HS-5 (cell line): ENCODE measurements at regions not wholly inside any gene's neighbourhood (a gene's known extent, or its start where the extent isn't known, plus 50 kb on each side); places are given as distances from the start of the nearest gene placed in this dataset.

ENCODE experiments used
- DNase-seq: peaks from one replicate; pipeline ENCODE4 v3.0.0-alpha.2; 2012; ENCODE audit warnings: low read depth

DNA sequence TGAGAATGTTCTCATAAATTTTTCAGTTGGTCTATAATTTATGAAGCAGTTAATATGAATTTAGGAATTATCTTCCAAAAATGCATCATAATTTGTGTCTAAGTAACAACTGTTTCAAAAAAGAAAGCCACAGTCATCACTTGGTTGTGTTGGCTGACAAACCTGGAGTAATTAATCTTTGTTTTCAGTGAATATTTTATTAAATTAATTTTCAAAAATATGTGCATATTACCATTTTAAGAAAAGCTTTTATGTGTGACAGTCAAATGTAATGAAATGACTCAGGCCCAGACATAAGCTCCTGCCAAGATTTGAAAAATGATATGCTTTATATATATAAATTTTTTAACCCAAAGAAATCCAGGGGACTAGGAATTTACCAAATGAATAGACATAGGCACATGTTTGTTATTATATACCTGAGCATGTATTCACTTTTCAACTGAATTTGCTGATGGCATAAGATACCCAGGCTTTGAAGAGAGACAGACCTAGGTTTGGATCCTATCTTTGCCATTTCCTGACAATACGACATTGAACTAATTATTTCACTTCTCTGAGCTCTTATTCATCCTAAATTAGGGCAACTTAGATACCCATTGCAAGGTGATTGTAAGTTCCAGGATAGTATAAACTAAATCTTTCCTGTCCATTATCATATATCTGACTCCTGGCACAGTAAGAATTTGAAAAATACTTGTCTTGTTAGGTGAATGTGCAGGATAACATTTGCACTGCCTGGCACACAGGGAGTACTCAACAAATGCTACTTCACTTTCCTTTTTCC is 729.5 kb upstream of the ADGRL2 start:
- DNase-seq: no peak

DNA sequence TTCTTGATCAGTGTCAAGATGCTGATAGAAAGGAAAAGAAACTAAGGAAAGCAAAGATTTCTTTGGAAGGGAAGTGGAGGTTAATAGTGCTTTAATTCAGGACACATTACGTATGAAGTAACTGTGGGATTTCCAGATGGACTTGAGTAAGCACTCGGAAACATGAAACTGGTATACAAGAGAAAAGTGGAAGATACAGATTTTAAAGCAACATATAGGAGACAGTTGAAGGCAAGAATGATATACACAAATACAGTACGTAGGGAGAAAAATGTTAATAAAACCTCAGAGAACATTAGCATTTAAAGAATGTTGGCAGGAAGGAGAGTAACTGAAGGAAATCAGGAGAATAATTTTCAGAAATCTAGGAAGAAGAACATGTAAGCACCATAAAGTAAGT is 730.9 kb upstream of the ADGRL2 start:
- no peak for DNase-seq

DNA sequence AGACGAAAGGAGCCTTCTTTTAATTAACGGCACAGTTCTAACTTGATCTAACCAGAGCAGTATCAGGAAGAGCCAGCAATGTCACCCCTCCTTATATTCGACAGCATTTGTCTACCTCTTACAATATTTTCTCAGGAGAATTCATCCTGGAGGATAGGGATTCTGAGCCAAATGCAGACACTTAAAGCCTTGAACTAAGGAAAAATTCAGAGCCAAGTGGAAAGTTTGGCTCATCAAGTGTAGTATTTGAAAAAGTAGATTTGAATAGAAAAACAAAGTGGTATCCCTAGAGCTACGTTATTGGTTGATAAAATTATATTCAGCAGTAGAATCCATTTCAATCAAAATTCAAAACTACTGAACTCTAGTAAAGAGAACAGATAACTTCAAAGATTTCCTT is 732.0 kb upstream of the ADGRL2 start:
- no peak for DNase-seq

DNA sequence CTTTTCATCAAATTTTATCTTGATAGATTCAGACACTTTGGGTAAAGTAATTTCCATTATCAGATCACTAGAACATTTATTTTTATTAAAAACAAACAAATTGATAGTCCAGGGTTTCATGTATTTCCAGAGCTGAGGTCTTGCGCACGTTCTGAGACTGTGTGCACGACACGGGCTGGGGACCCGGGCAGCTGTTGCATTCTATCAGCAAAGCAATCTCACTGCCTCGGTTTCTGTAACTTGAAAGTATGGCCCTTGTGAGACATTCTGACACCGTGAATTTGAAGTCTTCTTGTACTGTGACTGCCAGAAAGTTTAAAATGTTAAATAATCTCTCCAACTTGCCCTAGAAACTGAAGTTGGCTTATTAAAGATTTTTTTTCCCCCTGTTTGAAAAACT is 746.9 kb upstream of the ADGRL2 start:
- no peak for DNase-seq

DNA sequence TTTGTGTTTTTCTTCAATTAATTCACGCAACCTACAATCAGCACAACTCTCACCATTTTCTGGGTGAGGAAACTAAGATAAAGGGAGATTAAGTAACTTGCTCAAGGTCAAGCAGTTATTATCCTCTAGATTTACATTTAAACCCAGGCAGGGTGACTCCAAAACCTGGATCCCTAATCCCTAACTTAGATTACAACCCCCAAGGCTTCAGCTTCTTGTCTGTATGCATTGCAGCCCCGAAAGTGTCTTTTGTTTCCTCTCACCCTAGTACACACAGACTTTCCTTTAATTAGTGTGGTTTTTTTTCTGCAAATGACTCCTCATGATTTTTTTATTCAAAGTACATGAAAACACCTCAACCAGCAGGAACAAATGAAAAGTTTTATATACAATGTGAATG is 748.6 kb upstream of the ADGRL2 start:
- DNase-seq: no peak

DNA sequence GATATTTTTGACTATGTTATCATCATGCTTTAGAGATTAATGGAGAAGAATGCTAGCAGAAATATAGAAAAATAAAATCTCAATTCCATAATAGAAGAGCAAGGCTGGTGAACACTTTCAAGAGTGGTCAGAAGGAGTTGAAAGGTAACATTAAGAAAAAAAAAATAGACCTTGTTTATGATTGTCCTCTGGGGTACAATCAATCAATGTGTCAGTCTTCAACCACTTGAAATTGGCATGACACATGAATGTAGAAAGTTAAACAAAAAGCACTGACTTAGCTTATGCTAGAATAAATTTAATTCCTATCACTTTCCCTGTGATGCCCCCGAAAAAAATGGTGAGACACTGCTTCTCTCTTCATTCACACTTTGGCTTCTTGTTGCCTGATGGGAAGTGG is 750.3 kb upstream of the ADGRL2 start:
- no peak for DNase-seq

DNA sequence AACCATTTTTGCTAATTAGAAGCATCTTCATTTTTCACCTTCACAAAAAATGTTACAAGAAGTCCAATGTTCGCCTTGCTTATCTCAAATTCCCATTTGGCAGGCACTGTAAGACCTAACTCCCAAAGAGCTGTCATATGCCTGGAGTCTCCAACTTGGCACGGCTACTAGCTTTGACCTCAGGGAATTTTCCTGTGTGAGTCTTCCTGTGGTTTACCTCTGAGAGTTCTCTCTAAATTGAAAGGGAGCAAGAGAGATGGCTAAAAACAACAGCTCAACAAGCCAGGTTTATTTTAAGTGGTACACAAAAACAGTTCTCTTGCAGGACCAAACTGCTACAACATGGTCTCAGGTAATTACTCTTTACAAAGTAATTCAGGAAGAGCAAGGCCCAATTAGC is 756.0 kb upstream of the ADGRL2 start:
- DNase-seq: no peak

DNA sequence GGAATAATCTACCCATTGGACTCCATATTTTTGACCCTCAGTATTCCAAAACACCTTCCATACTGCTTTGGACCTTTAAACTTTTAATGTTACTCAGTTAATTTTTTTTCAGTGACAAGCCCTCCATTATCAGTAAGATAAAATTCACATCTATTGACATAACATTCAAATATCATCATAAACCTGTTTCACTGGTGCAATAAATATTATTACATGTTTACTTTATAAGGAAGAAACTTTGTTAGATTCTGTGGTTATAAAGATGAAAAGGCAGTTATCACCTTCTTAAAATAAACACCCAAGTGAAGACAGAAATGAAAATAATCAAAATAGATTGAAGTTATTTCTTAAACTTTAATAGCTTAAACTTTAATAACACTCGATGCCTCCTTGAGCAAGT is 758.5 kb upstream of the ADGRL2 start:
- no peak for DNase-seq

DNA sequence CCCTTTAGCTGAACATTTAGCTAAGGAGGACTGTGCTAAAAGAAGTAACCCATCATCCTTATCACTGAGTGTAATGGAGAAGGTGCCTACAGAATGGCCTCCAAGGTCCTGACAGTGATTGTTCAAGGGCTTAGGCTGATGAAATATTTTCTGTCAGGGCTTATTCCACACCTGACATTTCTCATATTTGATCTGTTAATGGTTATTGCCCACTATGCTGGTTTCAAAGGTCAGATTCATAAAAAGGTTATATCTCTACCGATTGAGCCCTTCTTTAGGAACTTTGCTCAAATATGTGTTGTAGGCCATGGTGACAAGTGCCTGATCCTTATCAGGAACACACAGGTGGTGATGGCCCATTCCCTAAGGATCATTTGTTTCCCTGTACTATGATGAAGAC is 766.4 kb upstream of the ADGRL2 start:
- no peak for DNase-seq

DNA sequence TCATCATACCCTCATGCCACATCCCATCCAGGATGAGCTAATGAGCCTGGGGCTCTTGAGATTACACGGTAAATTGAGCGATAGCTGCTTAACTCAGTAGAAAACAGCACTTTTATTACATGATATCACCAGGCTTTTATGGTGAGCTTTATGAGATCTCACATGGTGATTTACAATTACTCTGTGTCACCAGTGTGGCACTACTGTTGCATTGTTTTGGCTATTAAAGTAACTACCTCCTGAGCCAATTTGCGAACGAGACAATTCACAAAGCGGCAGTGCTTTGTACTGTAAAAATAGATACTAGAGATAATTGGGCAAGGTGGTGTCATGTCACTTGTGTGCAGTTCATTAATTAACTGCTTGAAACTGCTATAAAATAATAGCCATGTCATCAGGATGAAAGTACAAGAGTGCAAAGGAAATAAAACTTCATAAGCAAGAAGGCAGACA is 767.7 kb upstream of the ADGRL2 start:
- DNase-seq: no peak

DNA sequence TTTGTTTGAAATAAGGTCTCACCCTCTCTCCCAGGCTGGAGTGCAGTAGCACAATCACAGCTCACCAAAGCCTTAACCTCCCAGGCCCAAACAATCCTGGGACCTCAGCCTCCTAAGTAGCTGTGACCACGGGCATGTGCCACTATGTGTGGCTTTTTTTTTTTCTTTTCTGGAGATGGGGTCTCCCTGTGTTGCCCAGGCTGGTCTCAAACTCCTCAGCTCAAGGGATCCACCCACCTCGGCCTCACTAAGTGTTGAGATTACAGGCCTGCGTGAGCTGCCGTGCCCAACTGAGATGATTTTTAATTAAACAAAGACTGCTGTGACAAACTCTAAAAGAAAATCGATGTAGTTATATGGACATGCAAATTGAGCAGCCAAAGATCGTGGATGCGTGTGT is 768.4 kb upstream of the ADGRL2 start:
- DNase-seq: no peak

DNA sequence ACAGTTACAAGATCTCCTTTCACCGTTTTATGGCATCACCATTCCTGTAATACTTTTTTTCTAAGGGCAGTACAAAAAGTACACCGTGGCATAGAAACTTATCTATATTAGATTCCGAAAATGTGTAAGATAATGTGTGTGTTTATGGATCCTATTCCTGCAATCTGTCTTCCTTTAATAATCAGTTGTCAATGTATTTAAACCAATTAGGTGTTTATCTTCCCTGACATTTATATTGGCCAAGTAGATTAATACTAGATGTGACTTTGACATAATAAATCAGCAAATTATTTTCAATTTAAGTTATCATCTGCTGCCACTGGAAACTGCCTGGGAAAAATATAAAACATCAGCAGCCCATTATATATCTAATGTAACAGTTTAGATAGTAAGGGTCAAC is 770.3 kb upstream of the ADGRL2 start:
- DNase-seq: no peak

DNA sequence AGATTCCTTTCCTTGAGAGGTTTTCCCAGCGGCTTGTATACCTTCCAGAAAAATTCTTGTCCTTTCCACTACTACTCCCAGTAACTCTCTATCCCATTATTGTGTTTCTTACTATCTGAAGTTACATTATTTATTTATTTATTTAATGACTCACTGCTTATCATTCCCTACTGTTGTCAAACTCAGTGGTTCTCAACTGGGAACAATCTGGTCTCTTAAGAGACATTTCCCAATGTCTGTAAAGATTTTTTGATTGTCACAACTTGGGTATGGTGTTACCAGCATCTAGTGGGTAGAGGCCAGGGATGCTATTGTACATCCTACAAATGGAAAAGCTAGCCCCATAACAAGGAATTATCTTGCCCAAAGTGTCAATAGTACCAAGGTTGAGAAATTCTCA is 771.5 kb upstream of the ADGRL2 start:
- DNase-seq: no peak

DNA sequence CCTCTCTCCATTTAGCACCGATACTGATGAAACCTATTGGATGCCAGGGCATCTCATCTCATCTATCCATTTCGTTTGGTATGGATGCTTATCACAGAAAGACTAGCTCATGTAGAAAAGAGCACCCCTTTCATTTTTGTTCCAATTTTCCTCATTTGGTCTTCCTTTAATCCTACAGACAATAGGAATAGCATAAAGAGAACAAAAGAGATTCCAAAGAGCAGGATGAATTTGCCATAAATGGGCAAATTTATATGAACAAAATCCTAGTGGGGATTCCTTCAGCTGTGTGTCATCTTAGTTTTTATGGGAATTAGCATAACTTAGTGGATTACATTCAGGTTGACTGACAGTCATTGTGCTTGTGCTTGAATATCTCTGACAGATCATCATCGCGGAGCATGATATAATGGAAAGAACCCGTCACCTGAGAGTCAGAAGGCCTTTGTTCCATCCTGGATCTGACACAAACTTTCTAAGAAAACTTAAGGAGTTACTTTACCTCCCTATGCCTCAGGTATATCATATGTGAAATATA is 777.5 kb upstream of the ADGRL2 start:
- DNase-seq: no peak

DNA sequence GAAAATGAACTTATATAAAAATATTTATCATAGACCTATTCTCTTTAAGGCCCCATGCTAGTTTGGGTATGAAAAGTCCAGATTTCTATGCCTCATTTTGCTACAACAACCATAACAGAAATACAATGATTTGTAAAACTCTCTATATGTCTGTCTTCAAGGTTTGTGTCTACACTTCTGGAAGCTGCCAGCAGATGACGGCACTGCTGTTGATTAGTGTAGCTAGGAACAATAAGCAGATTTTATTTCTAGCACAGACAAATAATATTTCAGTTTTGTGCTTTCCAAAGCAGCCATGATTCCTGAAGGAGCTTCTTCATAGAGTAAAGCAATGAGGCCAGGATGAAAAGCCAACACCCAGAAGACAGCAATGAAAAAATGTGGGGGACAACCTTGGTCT is 779.6 kb upstream of the ADGRL2 start:
- DNase-seq: no peak

DNA sequence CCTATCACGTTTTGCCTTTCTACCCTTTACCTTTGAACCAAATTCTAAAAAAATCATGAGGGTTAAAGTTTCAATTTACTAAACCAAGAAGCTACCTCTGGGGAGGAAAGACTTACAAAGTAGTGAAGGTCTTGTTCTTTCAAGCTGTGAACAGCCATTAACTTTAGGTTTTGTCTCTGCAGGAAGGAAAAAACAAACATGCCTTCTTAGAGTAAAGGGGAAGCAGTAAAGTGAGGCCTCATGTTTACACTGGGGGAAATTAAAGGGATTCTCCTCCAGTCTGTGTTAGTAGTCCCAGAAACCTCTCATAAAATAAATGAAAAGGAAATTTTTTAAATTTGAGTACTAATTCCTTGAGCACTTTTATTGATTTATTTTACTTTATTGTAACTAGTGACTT is 780.2 kb upstream of the ADGRL2 start:
- no peak for DNase-seq

DNA sequence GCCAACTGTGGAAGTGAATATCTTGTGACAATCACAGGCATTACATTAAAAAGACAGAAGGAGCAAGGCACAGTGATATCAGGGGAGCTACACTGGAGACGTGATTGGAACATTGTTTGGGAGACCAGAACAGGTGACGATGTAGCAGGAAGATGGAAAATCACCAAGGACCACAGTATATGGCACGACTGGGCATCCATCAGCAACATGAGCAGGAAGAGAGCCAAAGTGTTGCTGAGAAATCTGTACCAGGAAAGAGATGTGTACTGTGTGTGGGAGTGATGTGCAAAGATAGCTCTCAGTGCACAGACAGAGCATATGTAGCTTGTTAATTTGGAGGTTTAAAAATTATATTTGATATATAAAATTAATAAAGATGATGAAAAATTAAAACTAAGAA is 790.6 kb upstream of the ADGRL2 start:
- DNase-seq: no peak

DNA sequence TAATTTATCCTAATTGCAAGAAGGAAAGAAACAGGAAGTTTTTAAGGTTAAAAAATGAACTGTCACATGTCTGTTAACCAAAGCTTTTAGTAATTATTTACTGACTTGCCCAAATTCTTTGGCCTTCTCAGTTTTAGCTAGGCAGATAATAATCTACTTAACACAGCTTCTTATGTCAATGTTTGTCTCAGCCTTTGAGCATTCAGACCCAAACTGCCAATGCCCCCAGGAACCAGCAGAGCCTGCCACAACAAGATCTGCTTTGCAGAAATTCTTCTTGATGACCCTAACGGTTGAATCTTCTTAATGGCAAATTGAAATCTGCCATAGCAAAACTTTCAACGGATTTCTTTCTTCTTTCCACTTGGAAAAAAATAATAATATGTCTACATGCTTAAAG is 792.4 kb upstream of the ADGRL2 start:
- DNase-seq: no peak

DNA sequence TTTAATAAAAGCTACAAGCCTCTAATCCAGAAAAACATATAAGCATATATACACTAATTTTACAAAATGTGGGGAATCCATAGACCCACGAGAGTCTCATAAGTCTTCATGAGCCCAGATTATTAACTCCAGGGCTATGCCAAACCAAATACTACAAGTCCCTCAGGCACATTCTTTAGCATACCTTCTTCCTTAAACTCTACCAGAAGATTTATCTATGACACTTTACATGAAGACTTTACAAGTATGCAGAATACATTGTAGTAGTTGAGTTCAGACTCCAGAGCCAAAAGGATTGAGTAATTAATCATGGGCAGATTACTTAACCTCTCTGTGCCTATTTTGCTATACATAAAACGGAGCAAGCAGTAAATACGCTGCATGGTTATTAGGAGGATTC is 793.7 kb upstream of the ADGRL2 start:
- DNase-seq: no peak

DNA sequence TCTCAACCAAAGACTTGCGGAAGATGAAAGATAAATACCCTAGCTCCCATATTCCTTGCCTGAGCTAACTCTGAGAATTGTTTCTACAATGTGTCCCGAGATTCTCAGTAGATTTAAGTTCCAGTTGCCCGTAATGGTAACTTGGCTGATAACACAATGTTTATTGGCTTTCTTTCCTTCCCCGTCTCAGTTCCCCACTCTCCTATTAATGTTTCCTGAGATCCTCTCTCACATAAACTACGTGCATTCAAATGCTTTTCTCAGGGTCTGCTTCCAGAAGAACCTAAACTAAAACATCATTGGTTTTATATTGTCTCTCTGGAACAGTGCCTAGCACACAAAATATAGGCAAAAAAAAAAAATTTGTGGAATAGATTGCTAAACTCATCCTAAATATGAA is 794.2 kb upstream of the ADGRL2 start:
- no peak for DNase-seq

DNA sequence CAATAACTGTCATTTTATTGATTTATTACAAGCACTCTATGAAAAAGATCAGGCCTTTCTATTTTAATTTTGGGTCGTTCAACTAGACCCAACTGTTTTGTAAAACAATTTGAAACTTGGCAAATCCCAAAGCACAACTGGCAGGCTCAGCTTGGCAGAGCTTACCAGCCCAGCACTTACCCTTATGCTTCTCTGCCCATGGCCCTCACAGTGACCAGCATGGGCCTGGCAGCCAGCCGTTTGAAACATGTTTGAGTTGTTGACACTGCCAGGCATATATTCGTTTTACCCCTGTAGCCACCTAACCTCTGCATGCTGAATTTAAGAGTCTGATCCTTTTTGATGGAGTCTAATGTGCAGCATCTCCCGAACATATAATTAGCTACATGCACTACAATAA is 796.7 kb upstream of the ADGRL2 start:
- DNase-seq: no peak

DNA sequence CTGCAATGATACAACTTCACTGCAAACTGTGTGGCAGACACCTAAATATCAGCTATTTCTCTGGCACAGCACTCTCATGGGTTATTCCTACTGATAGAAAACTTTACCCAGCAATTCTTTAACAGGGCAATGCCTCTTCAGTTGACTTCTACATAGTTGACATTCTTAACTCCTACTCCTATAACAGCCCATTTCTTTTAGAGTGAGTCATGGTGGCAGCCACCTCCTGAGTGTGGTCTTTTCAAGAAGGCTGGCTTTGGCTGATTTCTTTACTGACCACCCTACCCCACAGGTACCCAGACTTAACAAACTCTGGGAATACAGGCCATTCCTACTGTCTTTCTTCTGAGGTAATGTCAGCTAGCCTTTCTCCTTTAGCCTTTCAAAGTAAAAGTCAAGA is 805.8 kb upstream of the ADGRL2 start:
- no peak for DNase-seq

DNA sequence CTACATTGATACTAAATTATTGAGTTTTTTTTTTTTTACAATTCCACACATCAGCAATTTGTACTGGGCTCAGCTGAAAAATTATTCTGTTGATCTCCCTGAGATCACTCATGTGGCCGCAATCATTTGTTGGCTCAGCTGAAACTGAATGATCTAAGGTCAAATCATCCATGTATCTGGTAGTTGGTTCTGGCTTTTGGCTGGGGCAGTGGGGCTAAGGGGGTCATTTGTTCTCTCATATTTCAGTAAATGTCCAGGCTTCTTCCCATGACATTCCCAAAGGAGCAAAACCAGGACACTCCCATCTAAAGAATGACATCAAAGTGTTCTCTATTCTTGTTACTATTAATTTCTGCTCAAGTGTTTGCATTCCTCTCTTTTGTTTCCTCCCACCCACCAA is 806.7 kb upstream of the ADGRL2 start:
- DNase-seq: no peak
